ENCODE measurements at regions not wholly inside any gene's neighbourhood (a gene's known extent, or its start where the extent isn't known, plus 50 kb on each side); places are given as distances from the start of the nearest gene placed in this dataset.
A peak's percentile ranks its signal among the peaks of the same experiment; 100 is the strongest.

GRCh38 chr6:126747728-126748540 is 370.5 kb upstream of the RSPO3 start:
- DNase-seq (ENCODE audit: low read depth, low spot score): no peak

GRCh38 chr6:126753606-126754005 is 364.9 kb upstream of the RSPO3 start:
- DNase-seq (ENCODE audit: low read depth, low spot score): no peak

- DNase-seq (ENCODE audit: low read depth, low spot score): no peak
Measured at GRCh38 chr6:126761854-126762253, 356.6 kb upstream of the RSPO3 start.

GRCh38 chr6:126764104-126764503 is 354.4 kb upstream of the RSPO3 start:
- no peak for DNase-seq (ENCODE audit: low read depth, low spot score)

- no peak for DNase-seq (ENCODE audit: low read depth, low spot score)
Measured at GRCh38 chr6:126764671-126765070, 353.8 kb upstream of the RSPO3 start.

GRCh38 chr6:126766820-126767219 is 351.7 kb upstream of the RSPO3 start:
- DNase-seq (ENCODE audit: low read depth, low spot score): no peak

GRCh38 chr6:126767711-126768110 is 350.8 kb upstream of the RSPO3 start:
- DNase-seq (ENCODE audit: low read depth, low spot score): no peak

GRCh38 chr6:126770176-126770575 is 348.3 kb upstream of the RSPO3 start:
- no peak for DNase-seq (ENCODE audit: low read depth, low spot score)

GRCh38 chr6:126773112-126773805 is 345.2 kb upstream of the RSPO3 start:
- peak; percentile 5 for DNase-seq (ENCODE audit: low read depth, low spot score)

- no peak for DNase-seq (ENCODE audit: low read depth, low spot score)
Measured at GRCh38 chr6:126779331-126779730, 339.1 kb upstream of the RSPO3 start.

GRCh38 chr6:126781582-126781981 is 336.9 kb upstream of the RSPO3 start:
- DNase-seq (ENCODE audit: low read depth, low spot score): no peak

GRCh38 chr6:126784161-126784790 is 334.2 kb upstream of the RSPO3 start:
- DNase-seq (ENCODE audit: low read depth, low spot score): no peak

GRCh38 chr6:126786262-126786661 is 332.2 kb upstream of the RSPO3 start:
- DNase-seq (ENCODE audit: low read depth, low spot score): no peak

- no peak for DNase-seq (ENCODE audit: low read depth, low spot score)
Measured at GRCh38 chr6:126787635-126788034, 330.8 kb upstream of the RSPO3 start.

GRCh38 chr6:126788861-126789365 is 329.6 kb upstream of the RSPO3 start:
- no peak for DNase-seq (ENCODE audit: low read depth, low spot score)

GRCh38 chr6:126792340-126793085 is 326.0 kb upstream of the RSPO3 start:
- no peak for DNase-seq (ENCODE audit: low read depth, low spot score)

GRCh38 chr6:126795161-126795560 is 323.3 kb upstream of the RSPO3 start:
- DNase-seq (ENCODE audit: low read depth, low spot score): no peak

GRCh38 chr6:126797981-126798380 is 320.5 kb upstream of the RSPO3 start:
- DNase-seq (ENCODE audit: low read depth, low spot score): no peak

GRCh38 chr6:126803769-126804168 is 314.7 kb upstream of the RSPO3 start:
- no peak for DNase-seq (ENCODE audit: low read depth, low spot score)

- DNase-seq (ENCODE audit: low read depth, low spot score): peak; percentile 7
Measured at GRCh38 chr6:126804332-126805064, 314.0 kb upstream of the RSPO3 start.

- no peak for DNase-seq (ENCODE audit: low read depth, low spot score)
Measured at GRCh38 chr6:126805861-126806260, 312.6 kb upstream of the RSPO3 start.

All from ELF-1 (cell line).